PC-3 (cell line): ENCODE measurements at regions not wholly inside any gene's neighbourhood (a gene's known extent, or its start where the extent isn't known, plus 50 kb on each side); places are given as distances from the start of the nearest gene placed in this dataset.
A peak's percentile ranks its signal among the peaks of the same experiment; 100 is the strongest.

Experiments
- ATAC-seq: fragments of 200-7000 bp; cut with Tn5 transposase; 2 replicates; pipeline ENCODE4 v1.9.1; 2020; ENCODE audit warnings: mild to moderate bottlenecking, moderate library complexity
- BruUV-seq: library from RNA; stranded (reverse); fragments of 400-500 nt; replicated peaks from 2 replicates; lab custom pipeline; 2021; lab: Mats Ljungman, UMichigan
- CTCF ChIA-PET: fragments of 300-600 bp; sonication (Branson Sonifier 250); formaldehyde crosslinking; loops from one replicate; lab custom pipeline; 2022; ENCODE audit warnings: antibody characterized with exemption; lab: Charles Lee
- POLR2A ChIA-PET: fragments of 300-600 bp; sonication (Branson Sonifier 250); formaldehyde crosslinking; loops from one replicate; lab custom pipeline; 2022; ENCODE audit warnings: antibody characterized with exemption; ENCODE audit not compliant: unreplicated experiment; lab: Charles Lee
- DNase-seq: peaks from one replicate; pipeline ENCODE4 v3.0.0-alpha.2; 2015
- H2AFZ ChIP-seq: fragments of 300-600 bp; sonication (generic); 2 replicates; pipeline ENCODE4 v1.6.0; 2016; ENCODE audit warnings: antibody characterized with exemption, low read length
- H3F3A ChIP-seq: fragments of 300-600 bp; sonication (generic); one replicate; pipeline ENCODE4 v1.6.0; 2017; ENCODE audit warnings: antibody characterized with exemption, low read length, control low read depth, mild to moderate bottlenecking; ENCODE audit not compliant: unreplicated experiment
- H3K27ac ChIP-seq: fragments of 300-600 bp; sonication (generic); 2 replicates; pipeline ENCODE4 v1.5.1; 2016; ENCODE audit warnings: mild to moderate bottlenecking, low read length
- H3K27me3 ChIP-seq: fragments of 300-600 bp; sonication (generic); 2 replicates; pipeline ENCODE4 v1.6.1; 2016; ENCODE audit warnings: low read length, mixed read lengths
- H3K36me3 ChIP-seq: fragments of 300-600 bp; sonication (generic); 2 replicates; pipeline ENCODE4 v1.6.1; 2016; ENCODE audit warnings: low read depth, mixed run types, low read length, mixed read lengths
- H3K4me1 ChIP-seq: fragments of 300-600 bp; sonication (generic); 2 replicates; pipeline ENCODE4 v1.5.1; 2016; ENCODE audit warnings: low read length; ENCODE audit not compliant: insufficient read depth
- H3K4me2 ChIP-seq: fragments of 300-600 bp; sonication (generic); 2 replicates; pipeline ENCODE4 v1.6.0; 2016; ENCODE audit warnings: low read length
- H3K4me3 ChIP-seq: fragments of 300-600 bp; sonication (generic); 2 replicates; pipeline ENCODE4 v1.5.1; 2016; ENCODE audit warnings: mild to moderate bottlenecking, low read length, mixed read lengths
- H3K79me2 ChIP-seq: fragments of 300-600 bp; sonication (generic); 2 replicates; pipeline ENCODE4 v1.6.1; 2017; ENCODE audit warnings: low read length, mixed read lengths
- H3K9ac ChIP-seq: fragments of 300-600 bp; sonication (generic); 2 replicates; pipeline ENCODE4 v1.6.0; 2016; ENCODE audit warnings: mild to moderate bottlenecking, low read length
- H3K9me2 ChIP-seq: fragments of 300-600 bp; sonication (generic); replicated peaks from 2 replicates; pipeline ENCODE4 v1.6.1; 2016; ENCODE audit warnings: mixed run types, low read length, mixed read lengths
- H3K9me3 ChIP-seq: fragments of 300-600 bp; sonication (generic); 2 replicates; pipeline ENCODE4 v1.6.1; 2016; ENCODE audit warnings: low read length, mixed read lengths
- H4K20me1 ChIP-seq: fragments of 300-600 bp; sonication (generic); 2 replicates; pipeline ENCODE4 v1.6.1; 2016; ENCODE audit warnings: low read length, mixed read lengths
- CTCF ChIP-seq: fragments of 300-600 bp; sonication (generic); conservative IDR thresholded peaks from 2 replicates; pipeline ENCODE4 v1.5.1; 2017; ENCODE audit warnings: antibody characterized with exemption, low read depth, mild to moderate bottlenecking, low read length
- EZH2 ChIP-seq: fragments of 300-600 bp; sonication (generic); IDR thresholded peaks from one replicate; pipeline ENCODE4 v1.6.1; 2017; ENCODE audit warnings: antibody characterized with exemption, mild to moderate bottlenecking, low read length; ENCODE audit not compliant: unreplicated experiment
- EZH2phosphoT487 ChIP-seq: fragments of 300-600 bp; sonication (generic); IDR thresholded peaks from 2 replicates; pipeline ENCODE4 v1.6.1; 2018; ENCODE audit warnings: mild to moderate bottlenecking, antibody characterized with exemption, low read length, borderline replicate concordance
- intact Hi-C: fragments of 100-400 bp; cut with micrococcal nuclease; formaldehyde crosslinking; loops from 2 replicates; pipeline ENCODE4 v1.9.0; 2023

GRCh38 chrX:121254336-121254735 lies 206.9 kb downstream of the GLUD2 start:
- peak; percentile 40 for TF ChIP-seq CTCF
- TF ChIP-seq EZH2phosphoT487 = no peak

GRCh38 chrX:121256647-121257046 lies 209.2 kb downstream of the GLUD2 start:
- DNase-seq (peak; percentile 43), ATAC-seq (no peak; the same call in 1 of the 2 replicates)
- intact Hi-C loops = no loop called here
- no peak overlapping the region for H3K27ac ChIP-seq
- H3K4me2 ChIP-seq = no peak overlapping the region
- POLR2A ChIA-PET = no interaction called here
- no peak for TF ChIP-seq EZH2phosphoT487
- TF ChIP-seq EZH2 = no peak
- no peak for TF ChIP-seq CTCF
- H4K20me1 ChIP-seq = no peaks in the 10 kb centered on the region
- H2AFZ ChIP-seq = no peak overlapping the region
- H3K4me3 ChIP-seq = no peak overlapping the region
- BruUV-seq = no TSS peak
- H3K9me3 ChIP-seq = no peaks in the 10 kb centered on the region
- H3K9ac ChIP-seq = no peak overlapping the region
- no peaks in the 10 kb centered on the region for H3F3A ChIP-seq
- no peaks in the 10 kb centered on the region for H3K36me3 ChIP-seq
- H3K27me3 ChIP-seq = no peaks in the 10 kb centered on the region
- CTCF ChIA-PET = no interaction called here
- no peaks in the 10 kb centered on the region for H3K4me1 ChIP-seq
- H3K9me2 ChIP-seq = no peaks in the 10 kb centered on the region
- H3K79me2 ChIP-seq = no peaks in the 10 kb centered on the region

More at GRCh38 chrX:121254336-121254735, 206.9 kb downstream of the GLUD2 start:
- CTCF ChIA-PET = no interaction called here
- no peaks in the 10 kb centered on the region for H3K9me3 ChIP-seq
- no peak overlapping the region for H3K27ac ChIP-seq
- no peak overlapping the region for H3K4me3 ChIP-seq
- H3K9ac ChIP-seq = no peak overlapping the region
- no peak overlapping the region for H3K4me2 ChIP-seq
- DNase-seq (peak; percentile 3), ATAC-seq (no peak)
- no peaks in the 10 kb centered on the region for H3K9me2 ChIP-seq
- H2AFZ ChIP-seq = no peak overlapping the region
- no peaks in the 10 kb centered on the region for H4K20me1 ChIP-seq
- no peaks in the 10 kb centered on the region for H3K36me3 ChIP-seq
- H3F3A ChIP-seq = no peaks in the 10 kb centered on the region
- POLR2A ChIA-PET = no interaction called here
- no TSS peak for BruUV-seq
- intact Hi-C loops = no loop called here
- no peaks in the 10 kb centered on the region for H3K79me2 ChIP-seq
- H3K4me1 ChIP-seq = no peaks in the 10 kb centered on the region
- no peaks in the 10 kb centered on the region for H3K27me3 ChIP-seq

- no TSS peak for BruUV-seq
Observed at GRCh38 chrX:121258545-121258944, 211.1 kb downstream of the GLUD2 start.

More at GRCh38 chrX:121258545-121258944, 211.1 kb downstream of the GLUD2 start:
- intact Hi-C loops = no loop called here
- ATAC-seq (no peak), DNase-seq (no peak)
- Histone ChIP-seq H4K20me1 (no peaks in the 10 kb centered on the region), H3K36me3 (no peaks in the 10 kb centered on the region), H3K4me2 (no peak overlapping the region), H3K27ac (no peak overlapping the region), H3K27me3 (no peaks in the 10 kb centered on the region), H3K9me3 (no peaks in the 10 kb centered on the region), H3K9ac (no peak overlapping the region), H3K9me2 (no peaks in the 10 kb centered on the region), H3K4me3 (no peak overlapping the region), H3F3A (no peaks in the 10 kb centered on the region), H3K79me2 (no peaks in the 10 kb centered on the region), H3K4me1 (no peaks in the 10 kb centered on the region), H2AFZ (no peak overlapping the region)
- CTCF ChIA-PET = no interaction called here
- POLR2A ChIA-PET = no interaction called here
- TF ChIP-seq CTCF = no peak
- TF ChIP-seq EZH2phosphoT487 = no peak
- no peak for TF ChIP-seq EZH2
